IMR-90 (cell line): ENCODE measurements at regions not wholly inside any gene's neighbourhood (a gene's known extent, or its start where the extent isn't known, plus 50 kb on each side); places are given as distances from the start of the nearest gene placed in this dataset.

Experiments
- ATAC-seq: fragments of 200-7000 bp; cut with Tn5 transposase; 2 replicates; pipeline ENCODE4 v1.9.1; 2020; ENCODE audit warnings: low read depth, mild to moderate bottlenecking, moderate library complexity
- BruUV-seq: library from RNA; stranded (reverse); fragments of 400-500 nt; replicated peaks from 2 replicates; lab custom pipeline; 2021; lab: Mats Ljungman, UMichigan
- CTCF ChIA-PET: fragments of 300-600 bp; formaldehyde crosslinking; extraction: SDS; loops from one replicate; lab custom pipeline; 2021; ENCODE audit warnings: antibody characterized with exemption; lab: Yijun Ruan, JAX
- POLR2A ChIA-PET: fragments of 300-600 bp; sonication (Branson Sonifier 250); formaldehyde crosslinking; loops from one replicate; lab custom pipeline; 2022; ENCODE audit warnings: antibody characterized with exemption; ENCODE audit not compliant: unreplicated experiment; lab: Charles Lee
- DNase-seq: peaks from one replicate; pipeline ENCODE4 v3.0.0; 2013
- H2AFZ ChIP-seq: replicated peaks from 2 replicates; pipeline ENCODE3; 2013; ENCODE audit warnings: low read length, mild to moderate bottlenecking; ENCODE audit not compliant: poor library complexity
- H2AK5ac ChIP-seq: 2 replicates; pipeline ENCODE4 v1.6.1; 2013; ENCODE audit warnings: low read depth, low read length, inconsistent platforms
- H2AK9ac ChIP-seq: replicated peaks from 2 replicates; pipeline ENCODE3; 2013; ENCODE audit warnings: mild to moderate bottlenecking, low read depth, low read length, moderate library complexity; ENCODE audit not compliant: poor library complexity
- H2BK120ac ChIP-seq: 2 replicates; pipeline ENCODE4 v1.6.1; 2013; ENCODE audit warnings: low read depth, low read length, inconsistent platforms
- H2BK15ac ChIP-seq: 3 replicates; pipeline ENCODE4 v1.6.1; 2013; ENCODE audit warnings: low read depth, low read length, inconsistent platforms
- H2BK20ac ChIP-seq: 2 replicates; pipeline ENCODE4 v1.6.1; 2013; ENCODE audit warnings: low read depth, mild to moderate bottlenecking, inconsistent platforms, low read length, moderate library complexity
- H2BK5ac ChIP-seq: 2 replicates; pipeline ENCODE4 v1.6.1; 2013; ENCODE audit warnings: mild to moderate bottlenecking, low read depth, low read length, inconsistent platforms; ENCODE audit not compliant: poor library complexity, severe bottlenecking
- H3K14ac ChIP-seq: replicated peaks from 2 replicates; pipeline ENCODE4 v1.6.1; 2013; ENCODE audit warnings: low read depth, low read length, inconsistent platforms
- H3K18ac ChIP-seq: 2 replicates; pipeline ENCODE4 v1.6.1; 2013; ENCODE audit warnings: low read depth, low read length, control low read depth
- H3K23ac ChIP-seq: 2 replicates; pipeline ENCODE4 v1.6.1; 2013; ENCODE audit warnings: low read depth, low read length, inconsistent platforms
- H3K27ac ChIP-seq: 2 replicates; pipeline ENCODE4 v1.5.1; 2013; ENCODE audit warnings: mild to moderate bottlenecking, control low read depth, low read length; ENCODE audit not compliant: insufficient read depth
- H3K27me3 ChIP-seq: 2 replicates; pipeline ENCODE4 v1.6.1; 2013; ENCODE audit warnings: low read length; ENCODE audit not compliant: control insufficient read depth, insufficient read depth
- H3K36me3 ChIP-seq: 2 replicates; pipeline ENCODE4 v1.6.1; 2013; ENCODE audit warnings: low read length, mixed read lengths; ENCODE audit not compliant: control insufficient read depth, insufficient read depth
- H3K4ac ChIP-seq: 2 replicates; pipeline ENCODE4 v1.6.1; 2013; ENCODE audit warnings: low read depth, low read length, inconsistent platforms
- H3K4me1 ChIP-seq: 2 replicates; pipeline ENCODE4 v1.6.1; 2013; ENCODE audit warnings: low read length, mixed read lengths; ENCODE audit not compliant: control insufficient read depth, insufficient read depth
- H3K4me2 ChIP-seq: 2 replicates; pipeline ENCODE4 v1.6.1; 2013; ENCODE audit warnings: low read depth, mild to moderate bottlenecking, control low read depth, low read length, moderate library complexity
- H3K4me3 ChIP-seq: 2 replicates; pipeline ENCODE4 v1.5.1; 2013; ENCODE audit warnings: low read depth, mild to moderate bottlenecking, control low read depth, low read length, moderate library complexity; ENCODE audit not compliant: insufficient read depth
- H3K56ac ChIP-seq: 2 replicates; pipeline ENCODE4 v1.6.1; 2013; ENCODE audit warnings: low read length, inconsistent platforms; ENCODE audit not compliant: insufficient read depth; ENCODE audit errors: extremely low read depth
- H3K79me1 ChIP-seq, 2 experiments: 2 replicates each; pipeline ENCODE4 v1.6.1; 2013; ENCODE audit warnings: low read length in 2 of 2, inconsistent platforms in 1 of 2, low read depth in 1 of 2
- H3K9ac ChIP-seq: 2 replicates; pipeline ENCODE4 v1.6.1; 2013; ENCODE audit warnings: low read depth, low read length, control low read depth
- H3K9me1 ChIP-seq: 2 replicates; pipeline ENCODE4 v1.6.1; 2013; ENCODE audit warnings: low read length, inconsistent platforms; ENCODE audit not compliant: insufficient read depth
- H3K9me3 ChIP-seq: 2 replicates; pipeline ENCODE4 v1.6.1; 2013; ENCODE audit warnings: low read length; ENCODE audit not compliant: control insufficient read depth, insufficient read depth
- H4K20me1 ChIP-seq: 2 replicates; pipeline ENCODE4 v1.6.1; 2013; ENCODE audit warnings: low read length, inconsistent platforms; ENCODE audit not compliant: insufficient read depth
- H4K5ac ChIP-seq: 2 replicates; pipeline ENCODE4 v1.6.1; 2013; ENCODE audit warnings: mild to moderate bottlenecking, low read depth, low read length, control low read depth
- H4K8ac ChIP-seq, 2 experiments: 2 replicates each; pipeline ENCODE4 v1.6.1; 2013; ENCODE audit warnings: low read depth in 2 of 2, low read length in 2 of 2, control low read depth in 1 of 2, inconsistent platforms in 1 of 2
- H4K91ac ChIP-seq: 2 replicates; pipeline ENCODE4 v1.6.1; 2013; ENCODE audit warnings: low read depth, low read length, inconsistent platforms; ENCODE audit not compliant: insufficient read depth
- CEBPB ChIP-seq: IDR thresholded peaks from 2 replicates; pipeline ENCODE4 v1.6.1; 2012; ENCODE audit warnings: low read depth, low read length, improper control_type of control experiment
- POLR2A ChIP-seq: IDR thresholded peaks from 2 replicates; pipeline ENCODE4 v1.6.1; 2012; ENCODE audit warnings: mild to moderate bottlenecking, low read depth, low read length
- RCOR1 ChIP-seq: IDR thresholded peaks from 2 replicates; pipeline ENCODE4 v1.6.1; 2012; ENCODE audit warnings: mild to moderate bottlenecking, low read length, improper control_type of control experiment; ENCODE audit not compliant: insufficient replicate concordance
- SMC3 ChIP-seq: fragments of 150-350 bp; IDR thresholded peaks from 2 replicates; pipeline ENCODE4 v1.6.1; 2016; ENCODE audit warnings: low read depth, mild to moderate bottlenecking, antibody characterized with exemption, low read length, moderate library complexity
- WGBS, 2 experiments: methylation state at CpG; one replicate each; pipeline versions ENCODE4 v1.1.5 to v1.1.7; 2013; ENCODE audit warnings: missing lambda C conversion rate in 2 of 2; ENCODE audit not compliant: insufficient read length in 1 of 2; ENCODE audit errors: extremely low coverage in 2 of 2; 5-methylcytosine and 5-hydroxymethylcytosine counted together
- dilution Hi-C: fragments of 300-500 bp; cut with HindIII; formaldehyde crosslinking; loops from one replicate; pipeline ENCODE4 v1.14.3; 2018; ENCODE audit warnings: low sequenced_read_pairs; ENCODE audit not compliant: unreplicated experiment
- in situ Hi-C: fragments of 300-500 bp; cut with MboI; formaldehyde crosslinking; loops from 3 replicates; pipeline ENCODE4 v1.14.3; 2019; ENCODE audit warnings: low sequenced_read_pairs, inconsistent platforms, mixed read lengths
- intact Hi-C: fragments of 100-400 bp; cut with micrococcal nuclease; formaldehyde crosslinking; loops from 2 replicates; pipeline ENCODE4 v1.10.0; 2022

GRCh38 chr6:93105907-93106306 lies 313.5 kb downstream of the EPHA7 start:
- H2BK120ac ChIP-seq: no peak overlapping the region
- H3K9ac ChIP-seq: no peak overlapping the region
- no peak overlapping the region for H2BK15ac ChIP-seq
- H2AK9ac ChIP-seq: no peak overlapping the region
- no peaks in the 10 kb centered on the region for H3K79me1 ChIP-seq
- no peaks in the 10 kb centered on the region for H3K9me3 ChIP-seq
- no peak overlapping the region for H3K23ac ChIP-seq
- no peak overlapping the region for H4K8ac ChIP-seq
- no peaks in the 10 kb centered on the region for H3K4me1 ChIP-seq
- ChIA-PET CTCF (no interaction called here), POLR2A (no interaction called here)
- H3K4me3 ChIP-seq: no peak overlapping the region
- H3K18ac ChIP-seq: no peak overlapping the region
- H3K27me3 ChIP-seq: no peaks in the 10 kb centered on the region
- H3K4me2 ChIP-seq: no peak overlapping the region
- H4K5ac ChIP-seq: no peak overlapping the region
- H3K9me1 ChIP-seq: no peaks in the 10 kb centered on the region
- H2AFZ ChIP-seq: no peak overlapping the region
- no peak overlapping the region for H3K14ac ChIP-seq
- H3K36me3 ChIP-seq: no peaks in the 10 kb centered on the region
- intact Hi-C loops: no loop called here
- no peak overlapping the region for H3K56ac ChIP-seq
- BruUV-seq: no TSS peak
- ATAC-seq: no peak
- dilution Hi-C loops: no loop called here
- no peak overlapping the region for H2BK5ac ChIP-seq
- H4K20me1 ChIP-seq: no peaks in the 10 kb centered on the region
- in situ Hi-C loops: no loop called here
- H3K27ac ChIP-seq: no peak overlapping the region
- DNase-seq: no peak
- TF ChIP-seq CEBPB (no peak), POLR2A (no peak), SMC3 (no peak), RCOR1 (no peak)
- no peak overlapping the region for H2AK5ac ChIP-seq
- no peak overlapping the region for H2BK20ac ChIP-seq
- no peak overlapping the region for H3K4ac ChIP-seq
- no CpG with 5 or more reads among the region's 2 CpGs for WGBS, 2 experiments
- H4K91ac ChIP-seq: no peak overlapping the region
